ENCODE measurements at regions not wholly inside any gene's neighbourhood (a gene's known extent, or its start where the extent isn't known, plus 50 kb on each side); places are given as distances from the start of the nearest gene placed in this dataset.

DNA sequence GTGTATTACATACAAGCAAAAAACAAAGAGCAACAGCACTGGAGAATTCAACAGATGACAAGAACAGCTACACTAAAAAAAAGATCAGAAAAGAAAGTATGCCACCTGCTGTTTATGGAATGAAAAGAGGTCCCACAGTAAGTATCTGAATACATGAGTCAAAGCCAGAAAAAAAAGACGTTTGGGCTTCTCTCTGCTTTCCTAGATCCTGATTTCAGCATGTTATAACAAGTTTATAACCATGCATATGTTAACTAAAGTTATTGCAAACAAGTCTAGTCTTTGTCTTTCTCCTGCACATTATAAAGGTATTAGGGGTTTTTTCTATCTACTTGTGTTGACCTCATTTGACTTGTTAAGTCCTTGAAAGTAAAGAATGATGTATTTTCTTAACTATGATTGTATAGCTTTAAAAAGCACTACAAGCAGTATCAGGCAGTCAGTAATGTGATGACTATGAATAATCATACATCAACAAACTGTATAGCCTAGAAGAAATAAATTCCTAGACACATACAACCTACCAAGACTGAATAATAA is 108.5 kb upstream of the COL5A2 start:
- Histone ChIP-seq H3K36me3 (no peaks in the 10 kb centered on the region), H3K27me3 (no peaks in the 10 kb centered on the region), H3K9me3 (no peaks in the 10 kb centered on the region), H3K27ac (peak overlapping the region; percentile 38), H3K4me1 (no peaks in the 10 kb centered on the region), H3K4me3 (no peak overlapping the region)
- intact Hi-C loops (cut with DNase I) = loop anchor here (10.0 kb wide), 1 partner anchor 193 kb away; no protein-coding TSS in a partner anchor
- DNase-seq (ENCODE audit: extremely low spot score in 2 of 2) = no peak
- TF ChIP-seq POLR2A (IDR thresholded peaks at IDR 0.05) = no peak
- TF ChIP-seq POLR2AphosphoS5 (IDR thresholded peaks at IDR 0.05; ENCODE audit: insufficient read depth in 1 of 2, low read depth in 1 of 2) = peak in 1 of 2 donors; percentile 71
- TF ChIP-seq, protein P1, sequence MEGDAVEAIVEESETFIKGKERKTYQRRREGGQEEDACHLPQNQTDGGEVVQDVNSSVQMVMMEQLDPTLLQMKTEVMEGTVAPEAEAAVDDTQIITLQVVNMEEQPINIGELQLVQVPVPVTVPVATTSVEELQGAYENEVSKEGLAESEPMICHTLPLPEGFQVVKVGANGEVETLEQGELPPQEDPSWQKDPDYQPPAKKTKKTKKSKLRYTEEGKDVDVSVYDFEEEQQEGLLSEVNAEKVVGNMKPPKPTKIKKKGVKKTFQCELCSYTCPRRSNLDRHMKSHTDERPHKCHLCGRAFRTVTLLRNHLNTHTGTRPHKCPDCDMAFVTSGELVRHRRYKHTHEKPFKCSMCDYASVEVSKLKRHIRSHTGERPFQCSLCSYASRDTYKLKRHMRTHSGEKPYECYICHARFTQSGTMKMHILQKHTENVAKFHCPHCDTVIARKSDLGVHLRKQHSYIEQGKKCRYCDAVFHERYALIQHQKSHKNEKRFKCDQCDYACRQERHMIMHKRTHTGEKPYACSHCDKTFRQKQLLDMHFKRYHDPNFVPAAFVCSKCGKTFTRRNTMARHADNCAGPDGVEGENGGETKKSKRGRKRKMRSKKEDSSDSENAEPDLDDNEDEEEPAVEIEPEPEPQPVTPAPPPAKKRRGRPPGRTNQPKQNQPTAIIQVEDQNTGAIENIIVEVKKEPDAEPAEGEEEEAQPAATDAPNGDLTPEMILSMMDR (IDR thresholded peaks at IDR 0.05) = peak in 2 of 3 experiments; percentile 45 to 46

DNA sequence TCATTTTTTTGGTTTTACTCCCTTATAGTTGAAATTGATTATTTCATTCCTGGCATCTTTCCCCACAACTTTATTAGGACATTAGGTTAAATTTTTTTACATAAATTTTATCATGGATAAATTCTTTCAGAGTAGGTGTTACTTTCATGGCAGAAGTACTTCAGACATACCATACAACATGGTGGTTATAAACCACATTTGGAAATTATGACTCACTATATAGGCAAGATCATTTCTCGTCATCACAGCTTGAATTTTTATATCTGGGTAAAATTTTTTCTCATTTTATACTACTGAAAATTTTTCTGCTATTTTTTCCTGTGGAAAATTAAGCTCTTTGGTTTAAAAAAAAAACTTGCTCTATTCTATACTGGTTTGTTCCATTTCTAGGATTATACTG is 111.9 kb upstream of the COL5A2 start:
- H3K27ac ChIP-seq = no peak overlapping the region
- H3K4me1 ChIP-seq = no peaks in the 10 kb centered on the region
- no peaks in the 10 kb centered on the region for H3K9me3 ChIP-seq
- H3K36me3 ChIP-seq = no peaks in the 10 kb centered on the region
- H3K4me3 ChIP-seq = no peak overlapping the region
- intact Hi-C loops (cut with DNase I) = no loop called here
- TF ChIP-seq POLR2A (IDR thresholded peaks at IDR 0.05) = no peak
- TF ChIP-seq, protein P1 (IDR thresholded peaks at IDR 0.05) = no peak
- TF ChIP-seq POLR2AphosphoS5 (IDR thresholded peaks at IDR 0.05; ENCODE audit: insufficient read depth in 1 of 2, low read depth in 1 of 2) = no peak
- no peaks in the 10 kb centered on the region for H3K27me3 ChIP-seq
- no peak for DNase-seq (ENCODE audit: extremely low spot score in 2 of 2)

DNA sequence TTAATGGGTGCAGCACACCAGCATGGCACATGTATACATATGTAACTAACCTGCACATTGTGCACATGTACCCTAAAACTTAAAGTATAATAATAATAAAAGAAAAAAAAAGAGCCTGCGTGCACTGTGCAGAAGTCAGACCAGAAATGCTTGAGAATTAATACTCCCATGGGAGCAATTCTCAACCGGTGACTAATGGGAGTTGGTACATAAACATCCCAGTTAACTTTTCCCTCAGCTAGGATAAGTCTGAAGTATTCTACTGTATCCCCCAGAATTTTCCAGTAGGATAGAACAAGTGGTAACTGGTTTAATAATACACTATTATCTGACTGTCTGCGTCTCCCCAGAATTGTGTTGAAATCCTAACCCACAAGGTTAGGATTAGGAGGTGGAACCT is 113.6 kb upstream of the COL5A2 start:
- no peak overlapping the region for H3K4me3 ChIP-seq
- intact Hi-C loops (cut with DNase I) = no loop called here
- no peaks in the 10 kb centered on the region for H3K27me3 ChIP-seq
- TF ChIP-seq POLR2A (IDR thresholded peaks at IDR 0.05) = no peak
- TF ChIP-seq, protein P1 (IDR thresholded peaks at IDR 0.05) = no peak
- no peak for TF ChIP-seq POLR2AphosphoS5 (IDR thresholded peaks at IDR 0.05; ENCODE audit: insufficient read depth in 1 of 2, low read depth in 1 of 2)
- no peak overlapping the region for H3K27ac ChIP-seq
- no peaks in the 10 kb centered on the region for H3K36me3 ChIP-seq
- H3K9me3 ChIP-seq = no peaks in the 10 kb centered on the region
- no peaks in the 10 kb centered on the region for H3K4me1 ChIP-seq
- no peak for DNase-seq (ENCODE audit: extremely low spot score in 2 of 2)

DNA sequence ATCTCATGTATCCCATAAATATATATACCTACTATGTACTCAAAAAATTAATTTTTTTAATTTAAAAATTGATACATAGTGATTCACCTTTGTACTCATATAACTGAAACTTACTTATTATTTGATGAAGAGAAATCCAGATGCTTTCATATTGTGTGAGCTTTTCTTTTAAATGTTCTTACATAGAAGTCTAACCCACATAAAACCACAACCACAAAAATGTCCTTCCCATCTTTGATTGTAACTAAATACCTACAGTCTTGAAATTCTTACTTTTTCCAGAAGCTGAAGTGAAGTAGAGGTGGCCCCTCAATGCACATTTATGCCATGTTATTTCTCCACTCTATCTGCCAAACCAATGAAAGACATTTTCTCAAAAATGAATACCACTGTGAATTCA is 117.9 kb upstream of the COL5A2 start:
- intact Hi-C loops (cut with DNase I) = no loop called here
- Histone ChIP-seq H3K4me1 (no peaks in the 10 kb centered on the region), H3K36me3 (no peaks in the 10 kb centered on the region), H3K27ac (no peak overlapping the region), H3K4me3 (no peak overlapping the region), H3K9me3 (no peaks in the 10 kb centered on the region), H3K27me3 (no peaks in the 10 kb centered on the region)
- DNase-seq (ENCODE audit: extremely low spot score in 2 of 2) = no peak
- TF ChIP-seq, protein P1 (IDR thresholded peaks at IDR 0.05) = no peak
- no peak for TF ChIP-seq POLR2AphosphoS5 (IDR thresholded peaks at IDR 0.05; ENCODE audit: insufficient read depth in 1 of 2, low read depth in 1 of 2)
- TF ChIP-seq POLR2A (IDR thresholded peaks at IDR 0.05) = no peak

DNA sequence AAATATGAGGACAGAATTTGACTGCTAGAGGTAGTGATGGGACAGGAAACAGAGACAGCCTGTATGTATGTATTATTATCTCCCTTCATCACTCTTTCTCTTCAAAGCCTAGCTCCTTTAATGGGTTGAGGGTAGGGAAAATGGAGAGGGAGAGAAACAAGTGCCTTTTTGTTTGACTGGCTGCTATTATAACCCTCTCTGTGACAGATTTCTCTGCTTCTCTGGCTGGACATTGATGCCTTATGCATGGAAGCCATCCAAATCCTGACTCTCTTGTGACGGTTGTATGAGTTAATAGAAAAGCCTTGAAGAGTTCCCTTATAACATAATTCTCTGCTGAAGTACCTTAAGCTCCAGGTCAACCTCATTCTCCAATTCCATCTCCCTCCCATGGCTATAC is 118.5 kb upstream of the COL5A2 start:
- Histone ChIP-seq H3K27me3 (no peaks in the 10 kb centered on the region), H3K36me3 (no peaks in the 10 kb centered on the region), H3K4me3 (no peak overlapping the region), H3K27ac (no peak overlapping the region), H3K4me1 (no peaks in the 10 kb centered on the region), H3K9me3 (no peaks in the 10 kb centered on the region)
- TF ChIP-seq, protein P1 (IDR thresholded peaks at IDR 0.05) = no peak
- TF ChIP-seq POLR2A (IDR thresholded peaks at IDR 0.05) (no peak), POLR2AphosphoS5 (IDR thresholded peaks at IDR 0.05; ENCODE audit: insufficient read depth in 1 of 2, low read depth in 1 of 2) (no peak)
- intact Hi-C loops (cut with DNase I) = no loop called here
- DNase-seq (ENCODE audit: extremely low spot score in 2 of 2) = no peak
